Stimulated activated naive CD8-positive, alpha-beta T cell treated with anti-CD3 and anti-CD28 coated beads, Interleukin-15, Interleukin-2, amounts not matched to agents 100 ng/mL and 50 ng/mL, for 24 hours (primary cell): ENCODE measurements at regions not wholly inside any gene's neighbourhood (a gene's known extent, or its start where the extent isn't known, plus 50 kb on each side); places are given as distances from the start of the nearest gene placed in this dataset.

Experiments used
- H3K27ac Mint-ChIP-seq: one replicate; pipeline ENCODE4 v1.8.0; 2021; ENCODE audit warnings: mild to moderate bottlenecking, mixed read lengths
- H3K27me3 Mint-ChIP-seq: one replicate; pipeline ENCODE4 v1.8.0; 2021; ENCODE audit warnings: mixed read lengths
- H3K36me3 Mint-ChIP-seq: one replicate; pipeline ENCODE4 v1.8.0; 2021; ENCODE audit warnings: low read depth, mixed read lengths
- H3K4me1 Mint-ChIP-seq: one replicate; pipeline ENCODE4 v1.8.0; 2021; ENCODE audit warnings: low read depth, mixed read lengths
- H3K4me3 Mint-ChIP-seq: one replicate; pipeline ENCODE4 v1.8.0; 2021; ENCODE audit warnings: mild to moderate bottlenecking, mixed read lengths
- H3K9me3 Mint-ChIP-seq: one replicate; pipeline ENCODE4 v1.8.0; 2021; ENCODE audit warnings: mixed read lengths

DNA sequence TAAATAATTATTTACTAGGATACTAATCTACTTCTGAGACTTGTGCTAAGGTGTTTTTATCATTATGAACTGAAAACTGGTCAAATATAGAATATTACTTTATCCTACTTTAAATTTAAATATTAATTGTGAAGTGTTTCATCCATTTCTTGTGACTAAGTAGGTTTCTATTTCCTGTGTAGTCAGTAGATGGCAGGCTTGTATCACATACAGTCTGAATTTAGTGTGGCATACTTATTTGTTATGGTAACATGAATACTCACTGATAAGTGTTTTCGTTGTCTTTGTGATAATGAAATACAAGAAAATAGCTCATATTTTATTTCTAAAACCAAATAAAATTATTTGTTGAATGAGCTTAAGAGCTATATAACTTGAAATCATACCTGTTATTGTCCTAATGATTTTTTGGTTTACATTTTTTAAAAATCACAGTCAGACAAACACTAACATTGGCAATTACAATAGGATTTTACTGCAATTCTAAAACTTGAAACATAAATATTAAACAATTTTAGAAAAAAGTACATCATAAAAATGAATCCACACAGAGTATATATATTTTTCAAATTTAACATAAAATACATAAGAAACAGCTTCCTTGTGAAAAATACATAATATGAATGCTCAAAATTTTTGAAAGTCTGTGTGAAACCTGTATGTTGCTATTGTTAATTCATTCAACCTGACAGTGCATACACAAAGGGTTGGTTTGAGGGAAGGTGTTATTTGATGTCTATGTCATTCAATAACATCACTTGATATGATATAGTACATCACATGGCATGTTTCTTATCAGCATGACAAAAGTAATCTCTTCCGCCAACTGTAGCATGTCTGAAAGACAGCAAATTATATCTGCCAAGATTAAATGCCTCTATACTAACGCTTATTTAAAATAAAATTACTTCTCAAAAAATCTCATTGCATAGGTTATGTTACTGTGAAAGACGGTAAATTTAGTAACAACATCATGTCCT lies 904.8 kb upstream of the PCDH20 start:
- no peaks in the 10 kb centered on the region for H3K9me3 Mint-ChIP-seq
- no peaks in the 10 kb centered on the region for H3K36me3 Mint-ChIP-seq
- H3K4me1 Mint-ChIP-seq = no peaks in the 10 kb centered on the region
- no peaks in the 10 kb centered on the region for H3K27me3 Mint-ChIP-seq
- no peak overlapping the region for H3K4me3 Mint-ChIP-seq
- H3K27ac Mint-ChIP-seq = no peak overlapping the region

DNA sequence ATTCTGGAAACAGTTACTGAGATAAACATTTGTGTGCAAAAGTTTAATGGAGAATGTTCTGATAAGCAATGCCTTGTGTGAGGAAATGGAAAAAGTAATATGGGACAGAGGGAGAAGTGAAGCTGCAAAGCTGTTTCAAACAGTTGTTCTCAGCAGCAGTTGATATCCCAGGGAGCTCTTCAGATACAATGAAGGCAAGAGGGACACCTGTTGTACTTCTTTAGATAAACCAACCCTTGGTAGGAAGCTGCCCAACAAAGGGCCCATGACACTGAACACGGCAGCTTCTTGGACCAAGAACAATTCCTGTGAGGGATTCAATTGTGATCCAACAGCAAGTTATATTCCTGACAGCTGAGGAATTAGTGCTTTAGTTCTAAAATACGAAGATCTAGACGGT lies 894.3 kb upstream of the PCDH20 start:
- Mint-ChIP-seq H3K4me1 (no peaks in the 10 kb centered on the region), H3K36me3 (no peaks in the 10 kb centered on the region), H3K27ac (no peak overlapping the region), H3K9me3 (peaks cover 4% of the 10 kb centered on the region), H3K4me3 (no peak overlapping the region), H3K27me3 (no peaks in the 10 kb centered on the region)

DNA sequence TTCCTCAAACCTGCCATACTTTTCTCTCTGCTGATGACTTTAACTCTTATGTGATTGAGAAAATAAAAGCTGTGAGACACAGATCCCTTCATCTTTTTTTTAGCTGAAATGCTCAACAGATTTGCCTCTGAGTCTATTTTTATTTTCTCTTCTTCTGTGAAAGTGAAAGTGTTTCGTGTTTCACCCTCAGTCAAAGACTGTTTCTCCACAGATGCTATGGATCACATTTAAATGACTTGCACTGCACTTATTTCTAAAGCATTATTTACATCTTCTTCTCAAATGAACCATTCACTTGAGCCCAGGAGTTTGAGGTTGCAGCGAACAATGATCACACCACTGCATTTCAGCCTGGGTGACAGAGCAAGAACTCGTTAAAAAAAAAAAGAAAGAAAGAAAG lies 890.1 kb upstream of the PCDH20 start:
- Mint-ChIP-seq H3K27ac (no peak overlapping the region), H3K4me1 (no peaks in the 10 kb centered on the region), H3K4me3 (no peak overlapping the region)

DNA sequence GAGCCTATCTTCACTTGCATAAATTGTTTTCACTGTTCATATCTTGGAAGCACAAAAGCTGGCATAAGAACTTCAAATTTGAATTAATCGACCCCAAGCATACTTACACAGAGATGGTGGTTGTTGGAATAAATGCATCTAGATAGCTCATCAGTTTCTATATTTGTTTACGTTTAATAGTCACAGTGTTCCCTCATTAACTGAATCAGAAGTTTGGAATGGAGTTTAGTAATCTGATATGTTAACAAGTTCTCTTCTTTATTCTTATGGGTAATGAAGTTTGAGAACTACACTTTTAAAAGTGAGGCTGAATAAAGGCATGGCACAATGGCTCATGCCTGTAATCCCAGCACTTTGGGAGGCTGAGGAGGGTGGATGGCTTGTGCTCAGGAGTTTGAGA lies 886.7 kb upstream of the PCDH20 start:
- H3K4me1 Mint-ChIP-seq = no peaks in the 10 kb centered on the region
- no peaks in the 10 kb centered on the region for H3K27me3 Mint-ChIP-seq
- no peaks in the 10 kb centered on the region for H3K36me3 Mint-ChIP-seq
- H3K9me3 Mint-ChIP-seq = peaks cover 3% of the 10 kb centered on the region
- no peak overlapping the region for H3K4me3 Mint-ChIP-seq
- H3K27ac Mint-ChIP-seq = no peak overlapping the region

More for the DNA sequence above, 890.1 kb upstream of the PCDH20 start:
- H3K9me3 Mint-ChIP-seq = peaks cover 7% of the 10 kb centered on the region
- no peaks in the 10 kb centered on the region for H3K27me3 Mint-ChIP-seq
- H3K36me3 Mint-ChIP-seq = no peaks in the 10 kb centered on the region

DNA sequence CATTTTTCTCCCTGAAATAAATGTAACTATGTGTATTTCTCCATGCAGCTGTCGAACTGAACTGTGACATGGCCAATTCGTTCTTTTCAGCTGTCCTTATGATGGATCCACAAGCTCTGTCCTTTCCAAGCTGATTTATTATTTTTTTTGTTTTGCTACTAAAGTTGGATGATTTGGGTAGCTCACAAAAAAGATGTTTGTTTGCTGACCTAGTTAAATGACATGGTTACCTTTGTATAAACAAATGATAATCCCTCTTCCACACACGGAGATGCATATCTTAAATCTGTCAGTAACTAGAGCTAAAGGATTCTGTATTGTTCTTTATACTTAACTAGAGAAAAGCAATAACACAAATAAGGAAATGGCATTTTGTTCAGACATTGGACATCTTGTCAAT lies 884.3 kb upstream of the PCDH20 start:
- H3K9me3 Mint-ChIP-seq = peaks cover 3% of the 10 kb centered on the region
- H3K4me3 Mint-ChIP-seq = no peak overlapping the region
- H3K27ac Mint-ChIP-seq = no peak overlapping the region
- H3K4me1 Mint-ChIP-seq = no peaks in the 10 kb centered on the region
- H3K27me3 Mint-ChIP-seq = no peaks in the 10 kb centered on the region
- H3K36me3 Mint-ChIP-seq = no peaks in the 10 kb centered on the region

DNA sequence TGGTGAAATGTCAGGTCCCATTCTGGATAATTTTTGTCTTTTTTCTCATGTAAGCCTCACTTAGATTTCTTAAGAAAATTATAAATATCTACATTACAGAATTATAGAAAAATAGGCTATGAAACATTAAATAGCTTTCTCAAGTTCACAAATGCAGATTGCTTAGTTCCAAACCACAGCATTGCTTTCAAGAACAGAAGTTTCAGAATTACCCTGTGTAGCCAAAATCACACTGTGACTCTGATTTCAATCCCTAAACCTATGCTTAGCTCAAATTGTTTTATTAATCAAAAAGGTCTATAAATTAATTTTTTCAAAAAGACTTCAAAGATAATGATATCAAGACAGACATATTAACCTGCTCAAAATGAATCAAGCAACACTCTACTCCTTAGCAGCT lies 881.2 kb upstream of the PCDH20 start:
- H3K36me3 Mint-ChIP-seq = no peaks in the 10 kb centered on the region
- H3K27ac Mint-ChIP-seq = no peak overlapping the region
- H3K27me3 Mint-ChIP-seq = no peaks in the 10 kb centered on the region
- no peak overlapping the region for H3K4me3 Mint-ChIP-seq
- peaks cover 6% of the 10 kb centered on the region for H3K9me3 Mint-ChIP-seq
- no peaks in the 10 kb centered on the region for H3K4me1 Mint-ChIP-seq

DNA sequence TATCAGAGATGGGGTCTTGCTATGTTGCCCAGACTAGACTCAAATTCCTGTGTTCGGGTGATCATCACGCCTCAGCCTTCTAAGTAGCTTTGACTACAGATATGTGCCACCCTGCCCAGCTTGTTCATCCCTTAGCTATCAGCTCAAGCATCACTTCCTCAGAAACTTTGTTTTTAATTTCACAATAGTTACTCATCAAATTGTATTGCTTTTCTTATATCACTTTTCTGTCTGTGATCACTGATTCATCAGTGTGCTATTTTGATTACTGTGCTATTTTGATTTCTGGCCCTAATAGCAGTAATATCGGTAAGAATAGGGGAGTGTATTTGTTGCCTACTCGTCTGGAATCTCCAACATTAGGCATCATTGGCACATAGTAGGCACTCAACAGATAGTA lies 878.6 kb upstream of the PCDH20 start:
- H3K4me3 Mint-ChIP-seq = no peak overlapping the region
- peaks cover 10% of the 10 kb centered on the region for H3K9me3 Mint-ChIP-seq
- H3K4me1 Mint-ChIP-seq = no peaks in the 10 kb centered on the region
- H3K27me3 Mint-ChIP-seq = no peaks in the 10 kb centered on the region
- no peak overlapping the region for H3K27ac Mint-ChIP-seq
- no peaks in the 10 kb centered on the region for H3K36me3 Mint-ChIP-seq

DNA sequence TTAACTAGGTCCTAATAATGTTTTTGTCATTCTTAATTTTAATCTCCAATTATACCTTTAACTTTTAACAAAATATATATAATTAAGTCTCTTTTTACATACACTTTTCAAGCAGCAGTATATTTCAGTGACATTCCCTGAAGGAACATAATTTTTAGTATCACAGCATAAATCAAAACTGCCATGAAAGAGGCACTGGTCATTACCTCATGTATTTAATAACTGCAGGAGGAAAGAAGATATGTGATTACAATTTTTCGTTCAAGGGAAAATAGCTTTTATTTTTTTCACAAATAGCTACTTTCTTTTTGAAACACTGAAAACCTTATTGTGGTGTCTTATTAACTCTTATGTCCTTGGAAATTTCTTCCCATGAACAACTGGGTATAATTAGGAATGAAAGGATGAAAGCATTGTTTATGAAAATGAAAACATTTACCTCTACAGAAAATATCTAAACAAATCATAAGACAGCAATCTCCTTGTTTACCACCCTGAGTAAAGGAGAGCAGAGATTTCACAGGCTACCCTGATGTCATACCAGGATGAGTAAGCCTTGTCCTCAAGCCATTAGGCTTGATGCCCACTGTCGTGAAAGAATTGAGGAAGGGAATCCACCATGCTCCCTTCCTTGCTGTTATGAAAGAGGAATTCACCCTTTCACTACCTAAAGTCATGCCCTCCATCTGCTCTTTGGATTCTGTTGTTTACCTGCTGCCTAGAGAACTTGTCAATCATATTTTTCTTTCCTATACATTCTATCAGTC lies 877.2 kb upstream of the PCDH20 start:
- Mint-ChIP-seq H3K4me1 (no peaks in the 10 kb centered on the region), H3K4me3 (no peak overlapping the region), H3K36me3 (no peaks in the 10 kb centered on the region), H3K27ac (no peak overlapping the region), H3K9me3 (peaks cover 12% of the 10 kb centered on the region), H3K27me3 (no peaks in the 10 kb centered on the region)

DNA sequence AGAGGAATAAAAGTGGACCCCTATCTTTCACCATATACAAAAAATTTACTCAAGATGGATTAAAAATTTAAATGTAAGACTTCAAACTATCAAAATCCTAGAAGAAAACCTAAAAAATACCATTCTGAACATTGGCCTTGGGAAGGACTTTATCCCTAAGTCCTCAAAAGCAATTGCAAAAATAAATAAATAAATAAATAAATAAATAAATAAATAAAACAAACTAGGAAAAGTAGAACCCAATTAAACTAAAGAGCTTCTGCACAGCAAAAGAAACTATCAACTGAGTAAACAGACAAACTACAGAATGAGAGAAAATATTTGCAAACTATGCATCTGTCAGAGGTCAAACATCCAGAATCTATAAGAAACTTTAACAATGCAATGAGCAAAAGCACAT lies 874.9 kb upstream of the PCDH20 start:
- no peaks in the 10 kb centered on the region for H3K4me1 Mint-ChIP-seq
- no peak overlapping the region for H3K4me3 Mint-ChIP-seq
- H3K27ac Mint-ChIP-seq = no peak overlapping the region
- H3K9me3 Mint-ChIP-seq = peaks cover 15% of the 10 kb centered on the region
- H3K27me3 Mint-ChIP-seq = no peaks in the 10 kb centered on the region
- H3K36me3 Mint-ChIP-seq = no peaks in the 10 kb centered on the region

DNA sequence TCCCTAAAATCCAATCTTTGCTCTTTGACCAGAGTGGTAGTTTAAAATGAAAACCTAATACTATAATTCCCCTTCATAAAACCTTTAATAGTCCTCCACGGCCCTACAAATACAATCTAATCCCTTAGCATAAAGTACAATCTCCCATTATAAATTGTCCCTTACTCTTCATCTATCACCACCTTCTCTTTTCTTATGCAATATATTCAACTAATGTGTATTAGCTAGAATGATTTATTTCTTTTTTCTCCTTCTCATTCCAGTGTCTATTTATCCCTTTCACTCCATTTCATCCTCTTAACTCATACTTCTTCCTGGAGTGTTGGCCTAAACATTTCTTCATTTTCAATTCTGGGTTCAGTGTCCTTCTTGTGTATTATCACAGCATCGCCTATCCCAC lies 872.1 kb upstream of the PCDH20 start:
- Mint-ChIP-seq H3K36me3 (no peaks in the 10 kb centered on the region), H3K27me3 (no peaks in the 10 kb centered on the region), H3K27ac (no peak overlapping the region), H3K4me3 (no peak overlapping the region), H3K4me1 (no peaks in the 10 kb centered on the region), H3K9me3 (peaks cover 13% of the 10 kb centered on the region)

DNA sequence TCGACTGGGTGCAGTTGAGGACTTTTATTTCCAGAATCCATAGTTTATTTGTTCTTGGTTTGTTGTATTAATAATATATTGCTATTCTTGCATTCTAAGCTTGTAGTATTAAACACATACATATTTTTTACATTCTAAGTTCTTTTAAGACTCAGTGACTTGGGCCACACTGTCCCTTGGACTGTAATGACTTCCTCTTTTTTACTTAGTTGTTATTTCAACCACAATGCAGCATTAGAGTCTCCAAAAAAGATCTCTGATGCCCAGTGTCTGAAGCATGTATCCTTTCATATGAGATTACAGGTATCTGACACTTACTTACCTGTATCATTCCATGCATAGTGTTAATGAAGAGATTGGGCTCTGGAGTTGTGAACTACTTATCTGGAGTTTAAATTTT lies 864.9 kb upstream of the PCDH20 start:
- Mint-ChIP-seq H3K9me3 (peaks cover 8% of the 10 kb centered on the region), H3K27me3 (no peaks in the 10 kb centered on the region), H3K4me3 (no peak overlapping the region), H3K4me1 (no peaks in the 10 kb centered on the region), H3K27ac (no peak overlapping the region), H3K36me3 (no peaks in the 10 kb centered on the region)

DNA sequence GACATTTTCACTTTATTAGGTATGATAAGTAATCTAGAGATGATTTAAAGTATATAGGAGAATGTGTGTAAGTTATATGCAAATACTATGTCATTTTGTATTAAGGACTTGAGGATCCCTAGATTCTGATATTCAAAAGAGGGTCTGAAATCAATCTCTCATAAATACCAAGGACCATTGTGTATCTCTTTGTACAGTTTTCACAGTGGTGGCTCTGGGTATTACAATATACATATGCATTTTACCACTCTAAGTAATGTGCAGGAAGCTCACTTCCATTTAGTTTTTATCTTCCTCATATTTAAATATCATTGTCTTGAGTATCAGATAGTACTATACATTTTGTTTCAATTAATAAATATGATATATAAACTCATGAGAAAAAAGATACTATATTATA lies 862.6 kb upstream of the PCDH20 start:
- no peaks in the 10 kb centered on the region for H3K27me3 Mint-ChIP-seq
- H3K4me1 Mint-ChIP-seq = no peaks in the 10 kb centered on the region
- no peak overlapping the region for H3K27ac Mint-ChIP-seq
- H3K9me3 Mint-ChIP-seq = peaks cover 7% of the 10 kb centered on the region
- H3K4me3 Mint-ChIP-seq = no peak overlapping the region
- no peaks in the 10 kb centered on the region for H3K36me3 Mint-ChIP-seq

DNA sequence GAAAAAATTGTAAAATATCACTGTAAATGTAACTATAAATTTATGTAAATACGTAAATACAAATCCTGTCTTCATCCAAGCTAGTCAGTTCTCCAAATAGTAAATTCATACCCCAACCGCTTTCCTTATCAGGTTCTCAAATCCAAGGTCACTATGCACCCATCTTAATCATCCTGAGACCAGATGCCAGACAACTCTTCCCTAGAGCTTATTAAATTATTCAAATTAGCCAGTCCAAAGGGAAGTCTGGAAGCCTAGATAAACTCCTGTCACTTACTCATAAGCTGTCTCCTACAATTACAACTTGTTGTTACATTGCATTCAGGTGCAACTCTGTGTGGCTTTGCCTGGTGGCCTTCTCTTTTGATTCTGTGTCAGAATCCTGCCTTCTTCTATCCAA lies 836.1 kb upstream of the PCDH20 start:
- Mint-ChIP-seq H3K36me3 (no peaks in the 10 kb centered on the region), H3K4me3 (no peak overlapping the region), H3K27me3 (no peaks in the 10 kb centered on the region), H3K4me1 (no peaks in the 10 kb centered on the region), H3K9me3 (peaks cover 3% of the 10 kb centered on the region), H3K27ac (no peak overlapping the region)

DNA sequence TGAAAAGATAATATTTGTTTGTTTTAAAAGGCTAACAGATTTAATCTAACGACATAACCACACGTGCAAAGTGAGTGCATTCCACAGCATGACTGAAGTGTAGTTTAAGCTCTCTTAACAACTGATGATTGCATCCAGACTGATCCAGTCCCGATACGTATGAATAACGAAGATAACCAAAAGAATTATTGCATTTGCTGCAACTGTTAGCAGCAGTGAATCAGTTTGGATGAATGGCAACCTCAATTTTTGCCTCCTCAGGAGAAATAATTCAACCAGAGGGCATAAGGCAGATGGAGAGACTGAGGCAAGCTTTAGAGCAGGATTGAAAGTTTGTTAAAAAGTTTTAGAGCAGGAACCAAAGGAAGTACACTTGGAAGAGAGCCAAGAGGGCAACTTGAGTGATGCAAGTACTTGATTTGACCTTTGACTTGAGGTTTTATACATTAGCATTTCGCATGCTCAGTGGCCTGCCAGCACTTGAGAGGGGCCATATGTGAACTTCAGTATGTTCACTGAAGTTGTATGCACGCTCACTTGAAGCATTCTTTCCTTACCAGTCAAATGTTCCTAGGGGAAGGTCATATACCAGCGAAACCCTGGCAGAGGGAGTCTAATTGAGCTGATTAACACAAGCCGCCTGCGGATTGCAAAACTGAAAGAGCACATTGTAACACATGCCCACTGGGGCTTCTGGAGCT lies 835.0 kb upstream of the PCDH20 start:
- Mint-ChIP-seq H3K4me1 (no peaks in the 10 kb centered on the region), H3K9me3 (peaks cover 3% of the 10 kb centered on the region), H3K4me3 (no peak overlapping the region), H3K27ac (no peak overlapping the region), H3K36me3 (no peaks in the 10 kb centered on the region), H3K27me3 (no peaks in the 10 kb centered on the region)

DNA sequence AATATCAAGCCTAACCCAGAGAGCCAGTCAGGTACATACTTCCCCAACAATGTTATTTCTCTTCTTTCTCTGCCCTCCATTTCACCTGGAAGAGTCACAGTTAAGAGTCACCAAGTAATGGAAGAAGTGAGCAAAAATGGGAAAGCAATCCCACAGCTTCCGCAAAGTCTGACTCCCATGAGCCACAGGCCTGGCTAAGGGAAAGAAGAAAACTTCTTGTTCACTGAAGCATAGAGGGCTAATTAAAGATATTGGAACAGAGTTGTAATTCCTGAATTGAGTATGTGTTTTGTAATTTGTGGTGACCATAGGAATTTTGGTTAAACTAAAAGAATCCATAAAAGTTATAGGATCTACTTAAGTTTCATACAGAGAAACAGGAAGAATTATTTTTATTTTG lies 830.9 kb upstream of the PCDH20 start:
- peaks cover 3% of the 10 kb centered on the region for H3K9me3 Mint-ChIP-seq
- H3K4me3 Mint-ChIP-seq = no peak overlapping the region
- H3K36me3 Mint-ChIP-seq = no peaks in the 10 kb centered on the region
- H3K27me3 Mint-ChIP-seq = no peaks in the 10 kb centered on the region
- no peaks in the 10 kb centered on the region for H3K4me1 Mint-ChIP-seq
- no peak overlapping the region for H3K27ac Mint-ChIP-seq
